ENCODE measurements at regions not wholly inside any gene's neighbourhood (a gene's known extent, or its start where the extent isn't known, plus 50 kb on each side); places are given as distances from the start of the nearest gene placed in this dataset.

DNA sequence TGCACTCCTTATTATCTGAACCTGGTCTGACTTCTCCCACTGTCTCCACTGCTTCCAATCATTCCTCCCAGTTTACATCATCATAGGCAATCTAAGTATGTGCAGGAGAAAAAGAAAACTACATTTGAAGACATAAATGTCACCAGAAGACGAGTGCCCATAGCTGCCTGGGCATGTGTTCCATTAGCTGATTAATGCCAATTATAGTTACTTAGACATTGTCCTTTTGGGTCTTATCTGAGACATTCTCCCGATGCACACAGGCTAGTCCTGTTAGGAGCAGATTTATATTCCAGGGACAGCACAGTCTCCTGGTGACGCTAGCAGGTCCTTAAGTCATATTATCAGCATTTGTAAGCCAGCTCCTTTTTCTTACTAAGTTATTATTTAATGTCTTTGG is 52.6 kb upstream of the PTGFRN start:
- H3K9me2 ChIP-seq (ENCODE audit: insufficient read depth, low read length) = no peaks in the 10 kb centered on the region
- DNase-seq (ENCODE audit: low spot score) = no peak
- no peak overlapping the region for H3K4me3 ChIP-seq (ENCODE audit: low read depth, low read length, poor library complexity, severe bottlenecking)
- no TSS peak for BruUV-seq (replicated peaks)
- no peak overlapping the region for H2AFZ ChIP-seq (ENCODE audit: low read length)
- H4K20me1 ChIP-seq (ENCODE audit: insufficient read depth, low read length) = no peaks in the 10 kb centered on the region
- no peaks in the 10 kb centered on the region for H3K4me1 ChIP-seq (ENCODE audit: insufficient read depth, low read length, poor library complexity, severe bottlenecking)
- no peaks in the 10 kb centered on the region for H3K79me2 ChIP-seq (ENCODE audit: insufficient read depth, low read depth, low read length)
- ChIA-PET CTCF (ENCODE audit: unreplicated experiment) (no interaction called here), POLR2A (interaction anchor here (0.7 kb wide), 1 partner anchor 17 kb away, joined by 3 read pairs; no protein-coding TSS in a partner anchor)
- no peaks in the 10 kb centered on the region for H3K36me3 ChIP-seq (ENCODE audit: insufficient read depth, low read length)
- no peaks in the 10 kb centered on the region for H3K9me3 ChIP-seq (ENCODE audit: low read length)
- TF ChIP-seq CTCF (conservative IDR thresholded peaks at IDR 0.05; ENCODE audit: low read length) = no peak
- TF ChIP-seq EZH2phosphoT487 (IDR thresholded peaks at IDR 0.05; ENCODE audit: borderline replicate concordance, low read depth, low read length) = no peak
- intact Hi-C loops (cut with micrococcal nuclease; ENCODE audit: unreplicated experiment) = no loop called here
- H3K27ac ChIP-seq (ENCODE audit: low read depth, low read length, poor library complexity, severe bottlenecking) = no peak overlapping the region
- H3K4me2 ChIP-seq (ENCODE audit: low read length) = no peak overlapping the region
